HEK293 (cell line): ENCODE measurements at regions not wholly inside any gene's neighbourhood (a gene's known extent, or its start where the extent isn't known, plus 50 kb on each side); places are given as distances from the start of the nearest gene placed in this dataset.

Source experiments
- CTCF ChIA-PET: fragments of 350-600 bp; formaldehyde crosslinking; extraction: SDS; loops from one replicate; lab custom pipeline; 2021; ENCODE audit warnings: antibody characterized with exemption; lab: Yijun Ruan, JAX
- POLR2A ChIA-PET: fragments of 300-600 bp; formaldehyde crosslinking; extraction: SDS; loops from one replicate; lab custom pipeline; 2020; ENCODE audit warnings: antibody characterized with exemption, inconsistent platforms; lab: Yijun Ruan, JAX
- H3K27ac ChIP-seq: fragments of 200-500 bp; sonication (Bioruptor generic); 2 replicates; pipeline ENCODE4 v1.5.1; 2014; ENCODE audit warnings: low read depth, low read length, control low read depth, inconsistent platforms; ENCODE audit errors: extremely low read depth
- H3K36me3 ChIP-seq, 2 experiments: fragments of 200-500 bp in 1 of 2; sonication (Bioruptor generic) in 1 of 2; 1 replicate in 1 of 2; 2 replicates in 1 of 2; pipeline ENCODE4 v1.5.1; 2014 to 2017; ENCODE audit warnings: inconsistent platforms in 2 of 2, low read length in 2 of 2; ENCODE audit not compliant: control insufficient read depth in 2 of 2, insufficient read depth in 1 of 2
- H3K4me1 ChIP-seq: fragments of 200-500 bp; sonication (Bioruptor generic); 2 replicates; pipeline ENCODE4 v1.5.1; 2014; ENCODE audit warnings: mild to moderate bottlenecking, low read length, inconsistent platforms; ENCODE audit not compliant: control insufficient read depth, insufficient read depth
- H3K4me3 ChIP-seq: 2 replicates; pipeline ENCODE4 v1.5.1; 2011; ENCODE audit warnings: low read depth, mild to moderate bottlenecking, control low read depth, low read length, moderate library complexity
- H3K9me3 ChIP-seq: fragments of 200-500 bp; sonication (Bioruptor generic); 2 replicates; pipeline ENCODE4 v1.5.1; 2014; ENCODE audit warnings: low read depth, low read length, inconsistent platforms; ENCODE audit not compliant: control insufficient read depth, insufficient read depth
- KLF16 ChIP-seq: fragments of 450-650 bp; formaldehyde crosslinking; IDR thresholded peaks from 2 replicates; pipeline ENCODE4 v1.5.1; 2017; ENCODE audit warnings: missing biosample characterization, missing genetic modification characterization
- KLF7 ChIP-seq: fragments of 450-650 bp; formaldehyde crosslinking; IDR thresholded peaks from 2 replicates; pipeline ENCODE4 v1.5.1; 2016; ENCODE audit warnings: missing biosample characterization, missing genetic modification characterization, borderline replicate concordance
- MZF1 ChIP-seq: fragments of 450-650 bp; formaldehyde crosslinking; IDR thresholded peaks from 2 replicates; pipeline ENCODE4 v1.5.1; 2017; ENCODE audit warnings: missing biosample characterization, missing genetic modification characterization, borderline replicate concordance
- YY2 ChIP-seq: fragments of 450-650 bp; formaldehyde crosslinking; IDR thresholded peaks from 2 replicates; pipeline ENCODE4 v1.5.1; 2016; ENCODE audit warnings: missing biosample characterization, missing genetic modification characterization
- ZFHX2 ChIP-seq: fragments of 450-650 bp; formaldehyde crosslinking; conservative IDR thresholded peaks from 2 replicates; pipeline ENCODE4 v1.5.1; 2016; ENCODE audit warnings: missing biosample characterization, missing genetic modification characterization
- ZFP69B ChIP-seq: fragments of 450-650 bp; formaldehyde crosslinking; IDR thresholded peaks from 2 replicates; pipeline ENCODE4 v1.5.1; 2016; ENCODE audit warnings: missing biosample characterization, missing genetic modification characterization
- ZNF239 ChIP-seq: fragments of 450-650 bp; formaldehyde crosslinking; IDR thresholded peaks from 2 replicates; pipeline ENCODE4 v1.5.1; 2016; ENCODE audit warnings: missing biosample characterization, missing genetic modification characterization
- ZNF302 ChIP-seq: fragments of 450-650 bp; formaldehyde crosslinking; IDR thresholded peaks from 2 replicates; pipeline ENCODE4 v1.5.1; 2016; ENCODE audit warnings: missing biosample characterization, missing genetic modification characterization, low read depth
- ZNF341 ChIP-seq: fragments of 450-650 bp; formaldehyde crosslinking; IDR thresholded peaks from 2 replicates; pipeline ENCODE4; 2016; ENCODE audit warnings: low read depth, missing biosample characterization, missing genetic modification characterization
- ZNF510 ChIP-seq: fragments of 450-650 bp; formaldehyde crosslinking; IDR thresholded peaks from 2 replicates; pipeline ENCODE4 v1.5.1; 2018; ENCODE audit warnings: mild to moderate bottlenecking, missing genetic modification characterization, missing biosample characterization; ENCODE audit not compliant: insufficient replicate concordance
- ZNF544 ChIP-seq: fragments of 450-650 bp; formaldehyde crosslinking; IDR thresholded peaks from 2 replicates; pipeline ENCODE4 v1.5.0; 2017; ENCODE audit warnings: missing biosample characterization, missing genetic modification characterization
- ZNF747 ChIP-seq: fragments of 450-650 bp; formaldehyde crosslinking; IDR thresholded peaks from 2 replicates; pipeline ENCODE4 v1.5.1; 2016; ENCODE audit warnings: missing biosample characterization, missing genetic modification characterization
- TF ChIP-seq, protein P1 (sequence below): fragments of 450-650 bp; formaldehyde crosslinking; conservative IDR thresholded peaks from 2 replicates; pipeline ENCODE4 v1.5.1; 2016; ENCODE audit warnings: low read depth, missing biosample characterization, missing genetic modification characterization
- TF ChIP-seq, protein P2 (sequence below): fragments of 450-650 bp; formaldehyde crosslinking; IDR thresholded peaks from 2 replicates; pipeline ENCODE4 v1.5.1; 2016; ENCODE audit warnings: missing biosample characterization, missing genetic modification characterization
- TF ChIP-seq, protein P3 (sequence below): fragments of 450-650 bp; formaldehyde crosslinking; IDR thresholded peaks from 2 replicates; pipeline ENCODE4 v1.5.1; 2017; ENCODE audit warnings: missing biosample characterization, missing genetic modification characterization

DNA sequence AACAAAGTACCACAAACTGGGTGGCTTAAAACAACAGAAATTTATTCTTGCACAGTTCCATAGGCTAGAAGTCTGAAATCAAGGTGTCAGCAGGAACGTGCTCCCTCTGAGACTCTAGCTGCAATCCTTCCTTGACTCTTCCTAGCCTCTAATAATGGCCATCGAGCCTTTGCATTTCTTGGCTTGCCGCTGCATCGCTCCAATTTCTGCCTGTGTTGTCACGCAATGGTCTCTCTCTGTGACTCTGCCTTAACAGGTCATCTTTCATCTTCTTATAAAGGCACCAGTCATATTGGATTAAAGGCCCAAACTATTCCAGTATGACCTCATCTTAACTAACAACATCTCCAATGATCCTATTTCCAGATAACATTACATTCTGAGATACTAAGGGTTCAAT, 61.0 kb upstream of the FNDC3B start:
- no peak overlapping the region for H3K27ac ChIP-seq
- H3K4me3 ChIP-seq = no peak overlapping the region
- POLR2A ChIA-PET = no interaction called here
- CTCF ChIA-PET = no interaction called here
- TF ChIP-seq, protein P1, sequence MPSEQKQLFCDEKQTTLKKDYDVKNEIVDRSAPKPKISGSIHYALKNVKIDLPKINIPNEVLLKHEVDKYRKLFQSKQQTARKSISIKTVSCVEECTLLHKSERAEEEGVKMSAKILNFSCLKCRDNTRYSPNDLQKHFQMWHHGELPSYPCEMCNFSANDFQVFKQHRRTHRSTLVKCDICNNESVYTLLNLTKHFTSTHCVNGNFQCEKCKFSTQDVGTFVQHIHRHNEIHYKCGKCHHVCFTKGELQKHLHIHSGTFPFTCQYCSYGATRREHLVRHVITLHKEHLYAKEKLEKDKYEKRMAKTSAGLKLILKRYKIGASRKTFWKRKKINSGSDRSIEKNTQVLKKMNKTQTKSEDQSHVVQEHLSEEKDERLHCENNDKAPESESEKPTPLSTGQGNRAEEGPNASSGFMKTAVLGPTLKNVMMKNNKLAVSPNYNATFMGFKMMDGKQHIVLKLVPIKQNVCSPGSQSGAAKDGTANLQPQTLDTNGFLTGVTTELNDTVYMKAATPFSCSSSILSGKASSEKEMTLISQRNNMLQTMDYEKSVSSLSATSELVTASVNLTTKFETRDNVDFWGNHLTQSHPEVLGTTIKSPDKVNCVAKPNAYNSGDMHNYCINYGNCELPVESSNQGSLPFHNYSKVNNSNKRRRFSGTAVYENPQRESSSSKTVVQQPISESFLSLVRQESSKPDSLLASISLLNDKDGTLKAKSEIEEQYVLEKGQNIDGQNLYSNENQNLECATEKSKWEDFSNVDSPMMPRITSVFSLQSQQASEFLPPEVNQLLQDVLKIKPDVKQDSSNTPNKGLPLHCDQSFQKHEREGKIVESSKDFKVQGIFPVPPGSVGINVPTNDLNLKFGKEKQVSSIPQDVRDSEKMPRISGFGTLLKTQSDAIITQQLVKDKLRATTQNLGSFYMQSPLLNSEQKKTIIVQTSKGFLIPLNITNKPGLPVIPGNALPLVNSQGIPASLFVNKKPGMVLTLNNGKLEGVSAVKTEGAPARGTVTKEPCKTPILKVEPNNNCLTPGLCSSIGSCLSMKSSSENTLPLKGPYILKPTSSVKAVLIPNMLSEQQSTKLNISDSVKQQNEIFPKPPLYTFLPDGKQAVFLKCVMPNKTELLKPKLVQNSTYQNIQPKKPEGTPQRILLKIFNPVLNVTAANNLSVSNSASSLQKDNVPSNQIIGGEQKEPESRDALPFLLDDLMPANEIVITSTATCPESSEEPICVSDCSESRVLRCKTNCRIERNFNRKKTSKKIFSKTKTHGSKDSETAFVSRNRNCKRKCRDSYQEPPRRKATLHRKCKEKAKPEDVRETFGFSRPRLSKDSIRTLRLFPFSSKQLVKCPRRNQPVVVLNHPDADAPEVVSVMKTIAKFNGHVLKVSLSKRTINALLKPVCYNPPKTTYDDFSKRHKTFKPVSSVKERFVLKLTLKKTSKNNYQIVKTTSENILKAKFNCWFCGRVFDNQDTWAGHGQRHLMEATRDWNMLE (tag by site-specific recombination) = no peak
- TF ChIP-seq ZNF302 (tag by site-specific recombination) (no peak), ZNF341 (tag by site-specific recombination) (no peak), ZNF239 (tag by site-specific recombination) (no peak), KLF16 (tag by site-specific recombination) (no peak), KLF7 (tag by site-specific recombination) (no peak), ZFP69B (tag by site-specific recombination) (no peak), ZNF747 (no peak), ZFHX2 (no peak), MZF1 (tag by site-specific recombination) (no peak), ZNF544 (tag by site-specific recombination) (no peak)
- TF ChIP-seq, protein P2, sequence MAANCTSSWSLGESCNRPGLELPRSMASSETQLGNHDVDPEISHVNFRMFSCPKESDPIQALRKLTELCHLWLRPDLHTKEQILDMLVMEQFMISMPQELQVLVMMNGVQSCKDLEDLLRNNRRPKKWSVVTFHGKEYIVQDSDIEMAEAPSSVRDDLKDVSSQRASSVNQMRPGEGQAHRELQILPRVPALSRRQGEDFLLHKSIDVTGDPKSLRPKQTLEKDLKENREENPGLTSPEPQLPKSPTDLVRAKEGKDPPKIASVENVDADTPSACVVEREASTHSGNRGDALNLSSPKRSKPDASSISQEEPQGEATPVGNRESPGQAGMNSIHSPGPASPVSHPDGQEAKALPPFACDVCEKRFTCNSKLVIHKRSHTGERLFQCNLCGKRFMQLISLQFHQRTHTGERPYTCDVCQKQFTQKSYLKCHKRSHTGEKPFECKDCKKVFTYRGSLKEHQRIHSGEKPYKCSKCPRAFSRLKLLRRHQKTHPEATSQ (tag by site-specific recombination) = no peak
- TF ChIP-seq, protein P3, sequence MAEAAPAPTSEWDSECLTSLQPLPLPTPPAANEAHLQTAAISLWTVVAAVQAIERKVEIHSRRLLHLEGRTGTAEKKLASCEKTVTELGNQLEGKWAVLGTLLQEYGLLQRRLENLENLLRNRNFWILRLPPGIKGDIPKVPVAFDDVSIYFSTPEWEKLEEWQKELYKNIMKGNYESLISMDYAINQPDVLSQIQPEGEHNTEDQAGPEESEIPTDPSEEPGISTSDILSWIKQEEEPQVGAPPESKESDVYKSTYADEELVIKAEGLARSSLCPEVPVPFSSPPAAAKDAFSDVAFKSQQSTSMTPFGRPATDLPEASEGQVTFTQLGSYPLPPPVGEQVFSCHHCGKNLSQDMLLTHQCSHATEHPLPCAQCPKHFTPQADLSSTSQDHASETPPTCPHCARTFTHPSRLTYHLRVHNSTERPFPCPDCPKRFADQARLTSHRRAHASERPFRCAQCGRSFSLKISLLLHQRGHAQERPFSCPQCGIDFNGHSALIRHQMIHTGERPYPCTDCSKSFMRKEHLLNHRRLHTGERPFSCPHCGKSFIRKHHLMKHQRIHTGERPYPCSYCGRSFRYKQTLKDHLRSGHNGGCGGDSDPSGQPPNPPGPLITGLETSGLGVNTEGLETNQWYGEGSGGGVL (tag by site-specific recombination) = no peak
- TF ChIP-seq, all 188 proteins: peak for 0
- H3K4me1 ChIP-seq = no peaks in the 10 kb centered on the region
- H3K9me3 ChIP-seq = no peaks in the 10 kb centered on the region
- H3K36me3 ChIP-seq = no peaks in the 10 kb centered on the region

DNA sequence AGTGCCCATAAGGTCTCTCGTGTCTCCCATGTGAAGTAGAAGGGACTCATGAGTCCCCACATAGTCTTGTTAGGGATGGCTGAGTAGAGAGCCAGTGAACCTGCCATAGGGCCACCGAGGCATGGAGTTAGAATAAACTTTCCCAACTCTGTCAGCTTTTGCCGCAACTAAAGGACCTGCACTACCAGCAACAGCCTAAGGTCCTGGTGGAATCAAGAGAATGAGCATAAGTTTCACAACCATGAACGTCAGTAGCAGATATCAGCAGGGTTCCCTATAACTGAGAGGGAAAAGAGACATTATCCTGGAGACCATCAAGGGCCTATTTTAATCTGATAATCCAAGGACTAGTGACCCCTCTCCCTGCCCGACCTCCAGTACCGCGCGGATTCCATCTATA, 60.3 kb upstream of the FNDC3B start:
- no peaks in the 10 kb centered on the region for H3K9me3 ChIP-seq
- no peak overlapping the region for H3K4me3 ChIP-seq
- no peaks in the 10 kb centered on the region for H3K36me3 ChIP-seq
- CTCF ChIA-PET = no interaction called here
- no peak for TF ChIP-seq YY2
- TF ChIP-seq ZNF510 (tag by site-specific recombination) = no peak
- TF ChIP-seq, all 188 proteins: peak for 0
- Histone ChIP-seq H3K27ac (no peak overlapping the region), H3K4me1 (no peaks in the 10 kb centered on the region)
- POLR2A ChIA-PET = no interaction called here
